ENCODE measurements at regions not wholly inside any gene's neighbourhood (a gene's known extent, or its start where the extent isn't known, plus 50 kb on each side); places are given as distances from the start of the nearest gene placed in this dataset.
A peak's percentile ranks its signal among the peaks of the same experiment; 100 is the strongest.

DNA sequence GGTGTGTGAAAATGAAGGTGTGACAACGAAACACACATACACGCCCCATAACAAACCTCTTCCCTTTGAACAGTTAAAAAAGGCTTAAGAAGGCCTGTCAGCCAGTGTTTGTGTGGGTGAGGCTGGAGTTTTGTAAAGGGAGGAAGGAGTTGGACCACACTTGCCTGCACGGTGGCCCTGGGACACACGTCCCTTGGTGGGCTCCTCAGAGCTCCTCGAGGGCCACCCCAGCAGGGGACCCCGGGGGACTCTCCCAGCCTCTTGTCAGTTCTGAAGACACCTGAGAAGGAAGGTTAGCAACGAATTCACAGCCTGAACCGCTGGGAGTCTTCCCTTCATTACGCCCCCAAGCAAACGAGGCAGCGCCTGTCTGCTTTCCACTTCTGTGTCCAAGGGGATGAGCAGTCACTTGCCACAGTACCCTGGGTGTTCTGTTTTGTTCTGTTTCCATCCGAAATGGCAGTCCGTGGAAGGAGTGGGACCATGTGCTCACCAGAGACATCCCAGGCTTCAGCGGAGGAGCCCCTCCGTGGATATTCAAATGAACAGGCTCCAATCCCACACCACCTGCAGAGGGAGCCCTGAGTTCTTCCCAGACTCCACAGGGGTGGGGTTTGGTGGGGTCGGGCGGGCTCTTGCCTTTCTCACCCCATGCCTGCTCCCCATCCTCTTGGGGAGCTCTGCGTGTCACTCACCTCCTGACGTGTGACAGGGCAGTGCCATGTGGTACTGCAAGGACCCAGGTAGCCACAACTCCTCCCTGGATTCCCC, 68.6 kb downstream of the NRN1 start:
- TF ChIP-seq, protein P1, sequence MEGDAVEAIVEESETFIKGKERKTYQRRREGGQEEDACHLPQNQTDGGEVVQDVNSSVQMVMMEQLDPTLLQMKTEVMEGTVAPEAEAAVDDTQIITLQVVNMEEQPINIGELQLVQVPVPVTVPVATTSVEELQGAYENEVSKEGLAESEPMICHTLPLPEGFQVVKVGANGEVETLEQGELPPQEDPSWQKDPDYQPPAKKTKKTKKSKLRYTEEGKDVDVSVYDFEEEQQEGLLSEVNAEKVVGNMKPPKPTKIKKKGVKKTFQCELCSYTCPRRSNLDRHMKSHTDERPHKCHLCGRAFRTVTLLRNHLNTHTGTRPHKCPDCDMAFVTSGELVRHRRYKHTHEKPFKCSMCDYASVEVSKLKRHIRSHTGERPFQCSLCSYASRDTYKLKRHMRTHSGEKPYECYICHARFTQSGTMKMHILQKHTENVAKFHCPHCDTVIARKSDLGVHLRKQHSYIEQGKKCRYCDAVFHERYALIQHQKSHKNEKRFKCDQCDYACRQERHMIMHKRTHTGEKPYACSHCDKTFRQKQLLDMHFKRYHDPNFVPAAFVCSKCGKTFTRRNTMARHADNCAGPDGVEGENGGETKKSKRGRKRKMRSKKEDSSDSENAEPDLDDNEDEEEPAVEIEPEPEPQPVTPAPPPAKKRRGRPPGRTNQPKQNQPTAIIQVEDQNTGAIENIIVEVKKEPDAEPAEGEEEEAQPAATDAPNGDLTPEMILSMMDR (IDR thresholded peaks at IDR 0.05; ENCODE audit: unreplicated experiment in 3 of 3) = no peak
- Mint-ChIP-seq H3K27me3 (ENCODE audit: low read depth) (peaks cover 19% of the 10 kb centered on the region), H3K36me3 (ENCODE audit: low read depth) (no peaks in the 10 kb centered on the region), H3K4me3 (no peak overlapping the region), H3K27ac (peak overlapping the region in 1 of 3 experiments; percentile 65), H3K9me3 (peaks cover 13% of the 10 kb centered on the region), H3K4me1 (peaks cover 30% of the 10 kb centered on the region)

DNA sequence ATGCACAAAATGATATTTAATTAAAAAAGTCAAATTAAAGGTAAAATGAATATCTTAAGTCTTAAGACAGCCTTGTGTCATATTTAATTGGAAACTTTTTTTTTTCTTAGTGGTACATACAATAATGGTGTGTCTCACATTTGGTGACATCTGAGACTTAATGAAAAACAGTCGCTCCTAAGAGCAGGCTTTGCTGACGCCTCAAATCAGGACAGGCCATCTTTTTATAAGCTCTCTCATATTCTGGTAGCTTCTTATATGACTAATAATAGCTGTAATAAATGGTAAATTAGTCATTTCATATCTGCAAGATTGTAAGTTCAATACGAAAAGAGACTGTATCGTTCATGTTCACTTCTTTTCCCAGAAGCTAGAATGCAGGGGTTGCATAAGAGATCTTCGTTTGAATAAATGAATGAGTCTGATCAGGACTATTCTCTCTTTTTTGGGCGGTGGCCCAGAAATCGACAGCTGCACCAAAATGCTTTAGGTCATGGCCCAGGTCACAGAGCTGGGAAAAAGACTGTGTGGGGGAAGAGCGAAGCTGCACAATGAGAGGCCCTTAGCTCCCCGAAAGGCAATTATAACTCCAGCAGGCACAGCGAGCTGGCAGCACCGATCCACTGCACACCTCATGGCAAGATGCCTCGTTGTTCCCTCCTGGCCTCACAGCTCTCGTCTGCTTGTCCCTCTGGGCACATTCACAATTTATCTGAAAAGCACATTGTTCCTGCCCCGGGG, 69.4 kb downstream of the NRN1 start:
- H3K27ac Mint-ChIP-seq = peak overlapping the region in 1 of 3 experiments; percentile 65
- peaks cover 19% of the 10 kb centered on the region for H3K27me3 Mint-ChIP-seq (ENCODE audit: low read depth)
- peaks cover 12% of the 10 kb centered on the region for H3K9me3 Mint-ChIP-seq
- H3K4me3 Mint-ChIP-seq = no peak overlapping the region
- H3K36me3 Mint-ChIP-seq (ENCODE audit: low read depth) = no peaks in the 10 kb centered on the region
- TF ChIP-seq, protein P1 (IDR thresholded peaks at IDR 0.05; ENCODE audit: unreplicated experiment in 3 of 3) = no peak
- peaks cover 30% of the 10 kb centered on the region for H3K4me1 Mint-ChIP-seq

- Mint-ChIP-seq H3K27me3 (ENCODE audit: low read depth) (peaks cover 19% of the 10 kb centered on the region), H3K36me3 (ENCODE audit: low read depth) (no peaks in the 10 kb centered on the region), H3K27ac (no peak overlapping the region), H3K4me1 (peaks cover 30% of the 10 kb centered on the region), H3K4me3 (peak overlapping the region in 1 of 3 experiments; percentile 5), H3K9me3 (peaks cover 7% of the 10 kb centered on the region)
- TF ChIP-seq, protein P1 (IDR thresholded peaks at IDR 0.05; ENCODE audit: unreplicated experiment in 3 of 3) = no peak
These were observed 70.1 kb downstream of the NRN1 start for GRCh38 chr6:5936631-5937030.

DNA sequence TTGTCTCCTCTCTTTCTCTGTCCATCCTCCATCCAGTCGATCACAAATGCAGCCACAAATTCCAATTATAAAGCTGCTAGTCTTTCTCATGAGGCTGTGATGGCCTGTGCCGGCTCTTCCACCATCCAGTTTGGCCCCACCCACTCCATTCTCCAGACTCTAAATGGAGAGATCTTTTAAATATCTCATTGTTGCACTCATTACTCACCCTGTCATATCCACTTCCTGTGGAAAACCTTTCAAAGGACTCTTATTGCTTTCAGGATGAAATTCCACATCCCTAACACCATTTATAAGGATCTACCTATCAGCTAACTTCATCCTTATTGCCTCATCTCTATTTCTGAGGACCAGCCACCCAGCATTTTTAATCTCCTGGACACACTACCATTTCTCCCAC, 70.6 kb downstream of the NRN1 start:
- Mint-ChIP-seq H3K27ac (no peak overlapping the region), H3K36me3 (ENCODE audit: low read depth) (no peaks in the 10 kb centered on the region), H3K4me3 (no peak overlapping the region), H3K27me3 (ENCODE audit: low read depth) (peaks cover 19% of the 10 kb centered on the region), H3K4me1 (peaks cover 28% of the 10 kb centered on the region), H3K9me3 (peaks cover 7% of the 10 kb centered on the region)
- TF ChIP-seq, protein P1 (IDR thresholded peaks at IDR 0.05; ENCODE audit: unreplicated experiment in 3 of 3) = no peak

DNA sequence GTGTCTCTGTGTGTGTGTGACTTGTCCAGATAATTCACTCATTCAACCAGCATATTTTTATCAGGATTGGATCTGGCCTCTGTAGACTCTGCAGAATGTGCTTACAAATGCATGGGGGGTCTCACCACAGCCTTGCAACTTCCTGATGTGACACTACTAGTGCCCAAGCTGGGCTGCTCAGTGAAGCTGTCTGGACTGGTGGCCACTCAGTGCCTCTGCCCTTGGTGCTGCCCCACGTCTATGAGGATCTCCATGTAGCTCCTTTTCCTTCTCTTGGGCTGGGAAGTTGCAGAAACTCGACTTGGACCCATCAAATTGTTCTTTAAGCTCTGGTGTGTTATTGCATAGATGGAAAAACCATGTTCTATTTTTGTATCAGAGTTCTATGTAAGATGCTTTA, 75.8 kb downstream of the NRN1 start:
- no peaks in the 10 kb centered on the region for H3K36me3 Mint-ChIP-seq (ENCODE audit: low read depth)
- peaks cover 3% of the 10 kb centered on the region for H3K4me1 Mint-ChIP-seq
- H3K4me3 Mint-ChIP-seq = no peak overlapping the region
- H3K27ac Mint-ChIP-seq = no peak overlapping the region
- TF ChIP-seq, protein P1 (IDR thresholded peaks at IDR 0.05; ENCODE audit: unreplicated experiment in 3 of 3) = no peak
- H3K27me3 Mint-ChIP-seq (ENCODE audit: low read depth) = peaks cover 11% of the 10 kb centered on the region
- H3K9me3 Mint-ChIP-seq = peaks cover 9% of the 10 kb centered on the region
